GM19035 (cell line): ENCODE measurements at regions not wholly inside any gene's neighbourhood (a gene's known extent, or its start where the extent isn't known, plus 50 kb on each side); places are given as distances from the start of the nearest gene placed in this dataset.

Experiments
- ATAC-seq: cut with Tn5 transposase; IDR thresholded peaks from one replicate; pipeline ENCODE4 v1.9.1; 2021; ENCODE audit not compliant: unreplicated experiment

GRCh38 chr13:33739254-33739653 is 78.7 kb upstream of the RFC3 start:
- no peak for ATAC-seq

DNA sequence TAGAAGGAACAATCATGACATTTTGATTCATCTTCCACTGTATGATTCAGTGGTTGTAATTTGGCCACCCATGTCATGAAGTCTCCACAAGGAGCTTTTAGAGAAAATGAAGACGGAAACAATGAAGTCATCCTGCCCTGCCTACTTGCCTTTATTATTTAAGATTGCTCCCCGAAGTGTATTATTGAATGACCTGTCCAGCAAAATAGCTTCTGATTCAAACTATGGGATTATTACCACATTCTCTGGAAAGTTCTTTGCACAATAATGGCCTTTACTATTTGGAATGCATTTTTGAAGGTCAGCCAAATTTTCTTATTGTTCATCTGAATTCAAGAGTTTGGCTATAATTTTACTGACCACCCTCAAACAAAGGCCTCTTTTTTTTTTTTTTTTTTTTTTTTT is 77.8 kb upstream of the RFC3 start:
- no peak for ATAC-seq

DNA sequence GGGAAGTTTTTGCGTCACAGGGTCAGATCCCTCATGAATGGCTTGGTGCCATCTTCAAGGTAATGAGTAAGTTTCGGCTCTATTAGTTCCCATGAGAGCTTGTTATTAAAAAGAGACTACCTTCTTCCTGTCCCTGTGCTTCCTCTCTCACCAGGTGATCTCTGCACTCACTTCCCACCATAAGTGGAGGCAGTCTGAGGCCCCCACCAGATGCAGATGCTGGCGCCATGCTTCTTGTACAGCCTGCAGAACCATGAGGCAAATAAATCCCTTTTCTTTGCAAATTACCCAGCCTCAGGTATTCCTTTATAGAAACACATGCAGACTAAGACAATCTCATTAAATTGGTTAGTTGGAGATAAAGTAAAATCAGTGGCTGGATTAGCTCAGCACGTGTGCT is 75.6 kb upstream of the RFC3 start:
- ATAC-seq, result no peak

DNA sequence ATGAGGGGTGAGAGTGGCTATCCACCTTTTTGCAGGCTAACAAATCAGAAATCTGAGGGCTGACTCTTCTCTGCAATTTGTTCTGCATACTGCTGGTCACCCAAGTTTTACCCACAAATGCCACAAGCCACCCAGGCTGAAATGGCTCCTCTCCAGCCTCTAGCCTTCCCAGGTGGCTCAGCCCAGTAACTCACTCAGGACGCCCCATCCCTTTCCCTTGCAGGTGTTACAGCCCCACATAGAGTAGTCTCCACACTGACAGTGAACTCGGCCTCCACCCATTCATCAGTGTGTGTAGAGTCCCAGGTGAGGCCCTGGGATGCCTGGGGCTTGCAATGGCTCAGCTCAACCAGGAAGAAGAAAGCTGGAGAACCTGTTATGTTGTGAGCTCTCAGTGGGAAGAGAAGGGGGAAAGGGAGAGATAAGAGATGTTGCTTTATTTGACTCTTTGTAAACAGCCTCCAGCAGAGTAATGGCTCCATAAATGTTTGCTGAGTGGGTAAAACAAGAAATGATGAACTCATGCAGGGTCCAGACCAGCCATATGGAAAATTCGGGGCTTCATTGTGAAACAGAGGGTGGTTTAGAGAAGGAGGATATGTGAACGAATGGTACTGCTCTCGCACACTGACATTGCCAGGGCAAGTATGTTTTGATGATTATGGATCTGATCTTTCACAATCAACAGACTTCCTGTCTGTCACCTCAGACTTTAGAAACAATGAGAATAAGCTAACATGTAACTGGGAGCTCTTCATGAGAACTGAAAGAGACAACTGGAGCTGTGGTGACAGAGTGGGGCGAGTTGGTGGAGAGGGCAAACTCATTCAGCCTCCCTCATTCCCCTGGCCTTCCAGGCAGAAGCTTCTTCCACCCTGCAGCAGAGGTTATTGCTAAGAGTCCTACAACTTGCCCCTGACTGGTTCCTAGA is 74.2 kb upstream of the RFC3 start:
- ATAC-seq, result peak; percentile 74

- ATAC-seq, result no peak
These were observed 73.2 kb upstream of the RFC3 start for GRCh38 chr13:33744589-33745369.

GRCh38 chr13:33745370-33746324 is 72.3 kb upstream of the RFC3 start:
- peak; percentile 58 for ATAC-seq

- no peak for ATAC-seq
These were observed 71.1 kb upstream of the RFC3 start for GRCh38 chr13:33746867-33747266.

DNA sequence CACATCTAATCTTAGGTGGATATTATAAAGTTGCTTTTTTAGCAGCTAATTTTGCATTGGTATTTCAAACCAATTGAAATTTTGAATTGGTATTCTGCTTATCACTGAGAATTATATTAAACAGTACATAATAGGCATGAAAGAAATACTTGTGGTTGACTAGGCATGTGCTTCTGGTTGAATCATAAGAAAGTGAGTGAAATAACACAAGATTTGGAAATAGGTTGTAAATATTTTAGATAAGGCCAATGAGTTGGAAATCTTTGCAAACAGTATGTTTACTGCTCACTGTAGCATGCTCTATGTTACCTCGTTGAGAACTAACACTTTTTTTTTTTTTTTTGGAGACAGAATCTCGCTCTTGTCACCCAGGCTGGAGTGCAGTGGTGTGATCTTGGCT is 66.8 kb upstream of the RFC3 start:
- no peak for ATAC-seq

DNA sequence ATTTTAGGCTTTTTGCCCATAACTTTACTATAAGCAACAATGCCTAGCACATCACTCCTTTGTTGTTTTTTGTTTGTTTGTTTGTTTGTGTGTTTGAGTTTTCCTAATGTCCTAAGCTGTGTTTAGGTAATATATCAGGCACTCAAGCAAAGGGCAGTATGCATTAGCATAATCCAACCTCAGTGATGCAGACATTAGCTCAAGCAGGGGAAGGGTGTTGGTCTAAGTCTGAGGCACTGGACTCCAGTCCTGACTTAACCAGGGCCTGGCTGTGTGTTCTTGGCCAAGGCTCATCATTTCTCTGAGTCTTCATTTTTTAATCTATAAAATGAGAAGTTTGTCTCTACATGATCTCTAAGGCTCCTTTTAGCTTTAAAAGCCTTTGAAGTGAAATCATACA is 65.9 kb upstream of the RFC3 start:
- no peak for ATAC-seq

DNA sequence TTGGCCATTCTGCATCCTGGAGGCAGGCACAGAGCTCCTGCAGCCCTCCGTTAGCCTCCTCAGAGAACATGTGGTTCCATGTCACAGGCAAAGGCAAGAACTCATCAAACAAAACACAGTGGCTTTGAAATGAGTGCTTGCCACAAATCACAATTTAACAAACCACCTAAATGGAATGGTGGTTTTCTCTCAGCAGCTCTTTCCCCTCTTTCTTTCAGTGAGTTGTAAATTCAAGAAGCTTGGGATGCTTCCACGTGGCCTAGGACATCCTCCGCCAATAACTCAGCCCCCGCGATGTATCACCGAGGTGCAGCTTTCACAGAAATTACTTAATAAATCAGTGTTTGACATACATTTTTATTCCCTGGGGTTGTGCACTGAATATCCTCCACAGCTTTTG is 65.4 kb upstream of the RFC3 start:
- ATAC-seq, result no peak

GRCh38 chr13:33756929-33757328 is 61.0 kb upstream of the RFC3 start:
- no peak for ATAC-seq

- ATAC-seq, result peak; percentile 65
These were observed 60.2 kb upstream of the RFC3 start for GRCh38 chr13:33757713-33758112.

- ATAC-seq, result peak; percentile 58
These were observed 59.8 kb upstream of the RFC3 start for GRCh38 chr13:33758113-33758512.

- no peak for ATAC-seq
These were observed 56.2 kb upstream of the RFC3 start for GRCh38 chr13:33761740-33762139.

DNA sequence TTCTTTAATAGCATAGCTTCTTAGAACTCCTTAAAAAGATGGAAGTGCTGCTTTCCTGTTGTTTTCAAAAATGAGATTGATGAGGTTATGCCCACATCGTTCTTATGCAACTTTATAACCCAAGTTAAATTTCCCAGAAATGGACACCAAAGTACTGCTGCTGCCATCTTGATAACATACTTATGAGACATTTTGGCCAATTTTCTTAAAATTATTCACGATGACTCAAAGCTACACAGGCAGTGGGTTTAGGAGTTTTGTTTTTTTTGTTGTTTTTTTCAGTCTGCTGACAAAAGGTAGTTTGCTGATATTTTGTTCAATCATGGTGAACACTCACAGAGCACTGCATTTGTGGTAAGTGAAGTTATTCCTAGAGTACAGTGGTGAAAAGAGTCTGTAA is 54.9 kb upstream of the RFC3 start:
- no peak for ATAC-seq

DNA sequence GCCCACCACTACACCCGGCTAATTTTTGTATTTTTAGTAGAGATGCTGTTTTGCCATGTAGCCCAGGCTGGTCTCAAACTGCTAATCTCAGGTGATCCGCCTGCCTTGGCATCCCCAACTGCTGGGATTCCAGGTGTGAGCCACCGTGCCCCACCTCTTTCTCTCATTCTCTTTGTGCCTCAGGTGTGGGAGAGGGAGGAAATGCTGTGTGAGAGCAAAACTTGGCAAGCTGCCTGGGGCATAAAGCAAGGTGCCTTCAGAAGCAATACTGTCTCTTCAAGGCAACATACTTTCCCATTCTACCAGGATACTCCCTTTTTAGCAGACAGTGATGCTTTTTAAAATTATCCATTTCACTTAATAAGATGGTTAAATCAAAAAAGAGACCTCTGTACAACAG is 53.2 kb upstream of the RFC3 start:
- no peak for ATAC-seq

GRCh38 chr13:33766329-33767123 is 51.4 kb upstream of the RFC3 start:
- no peak for ATAC-seq

DNA sequence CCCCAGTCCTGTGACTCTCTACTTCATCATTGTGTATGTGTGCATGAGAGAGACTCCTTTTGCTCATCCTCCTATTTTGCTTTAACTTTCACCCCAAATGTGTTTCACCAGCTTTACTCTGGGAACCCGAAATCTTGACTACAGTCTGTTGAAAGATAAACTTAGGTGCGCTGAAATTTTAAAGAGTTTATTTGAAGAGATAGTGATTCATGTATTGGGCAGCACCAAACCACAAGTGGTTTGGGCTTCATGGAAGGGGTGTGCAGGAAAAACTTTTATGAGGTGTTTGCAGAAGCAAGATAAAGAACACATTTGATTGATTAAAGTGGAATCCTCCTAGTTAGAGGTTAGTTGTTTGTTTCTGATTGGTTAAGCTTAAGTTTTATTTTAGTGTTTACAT is 50.8 kb upstream of the RFC3 start:
- ATAC-seq, result no peak
